K562 (cell line): ENCODE measurements at regions not wholly inside any gene's neighbourhood (a gene's known extent, or its start where the extent isn't known, plus 50 kb on each side); places are given as distances from the start of the nearest gene placed in this dataset.

Experiments
- ATAC-seq: fragments of 200-7000 bp; cut with Tn5 transposase; 3 replicates; pipeline ENCODE4 v1.9.1; 2020; ENCODE audit warnings: moderate library complexity
- BruUV-seq: library from RNA; stranded (reverse); fragments of 400-500 nt; replicated peaks from 2 replicates; lab custom pipeline; 2021; lab: Mats Ljungman, UMichigan
- CTCF ChIA-PET: fragments of 300-600 bp; formaldehyde crosslinking; extraction: SDS; loops from one replicate; lab custom pipeline; 2021; ENCODE audit warnings: low intra/inter-chr PET ratio; lab: Yijun Ruan, JAX
- POLR2A ChIA-PET: fragments of 300-600, 350-650 bp; sonication (Branson Sonifier 250); formaldehyde crosslinking; extraction: SDS; loops from one replicate; lab custom pipeline; 2021; ENCODE audit warnings: antibody characterized with exemption, inconsistent platforms; lab: Yijun Ruan, JAX
- DNase-seq, 4 experiments: peaks; one replicate each; pipeline versions ENCODE4 v3.0.0 to v3.0.0-alpha.2; 2011 to 2018; ENCODE audit warnings: low spot score in 3 of 4, mixed read lengths in 3 of 4; ENCODE audit errors: extremely low read depth in 1 of 4
- FAIRE-seq: peaks from 2 replicates; lab custom pipeline; 2011; peaks lifted over from hg19 to GRCh38; lab: Jason Lieb, UNC
- H2AFZ ChIP-seq: 2 replicates; pipeline ENCODE4 v1.6.0; 2011; ENCODE audit warnings: low read depth, low read length, control low read depth, inconsistent platforms
- H3K27ac ChIP-seq: fragments of 200-600 bp; 3 replicates; pipeline ENCODE4 v1.8.0; 2011; ENCODE audit warnings: low read depth, mild to moderate bottlenecking, control low read depth, inconsistent platforms, low read length, moderate library complexity, mixed read lengths; ENCODE audit errors: extremely low read depth
- H3K27me3 ChIP-seq, 2 experiments: fragments of 300-600 bp in 1 of 2; 2 replicates in 1 of 2; 3 replicates in 1 of 2; pipeline versions ENCODE4 v1.6.0 to v1.8.0; 2011; ENCODE audit warnings: inconsistent platforms in 2 of 2, low read length in 2 of 2, mild to moderate bottlenecking in 1 of 2, mixed read lengths in 1 of 2, moderate library complexity in 1 of 2; ENCODE audit not compliant: control insufficient read depth in 2 of 2, insufficient read depth in 2 of 2
- H3K36me3 ChIP-seq: fragments of 300-600 bp; 3 replicates; pipeline ENCODE4 v1.8.0; 2011; ENCODE audit warnings: mild to moderate bottlenecking, low read length, inconsistent platforms; ENCODE audit not compliant: control insufficient read depth, insufficient read depth
- H3K4me1 ChIP-seq, 2 experiments: fragments of 200-600 bp in 1 of 2; replicated peaks in 1 of 2; 2 replicates in 1 of 2; 3 replicates in 1 of 2; pipeline versions ENCODE4 v1.5.1 to v1.8.0; 2011; ENCODE audit warnings: inconsistent platforms in 2 of 2, low read length in 2 of 2, mild to moderate bottlenecking in 1 of 2, mixed read lengths in 1 of 2, moderate library complexity in 1 of 2; ENCODE audit not compliant: control insufficient read depth in 2 of 2, insufficient read depth in 2 of 2
- H3K4me2 ChIP-seq: 2 replicates; pipeline ENCODE4 v1.6.1; 2011; ENCODE audit warnings: low read length, control low read depth, inconsistent platforms, mixed read lengths; ENCODE audit not compliant: insufficient read depth
- H3K4me3 ChIP-seq: fragments of 200-600 bp; sonication (generic), shearing (Covaris generic); 2 replicates; pipeline ENCODE4 v1.5.1; 2016; ENCODE audit warnings: control low read depth, inconsistent platforms
- H3K79me2 ChIP-seq: fragments of 200-600 bp; 3 replicates; pipeline ENCODE4 v1.8.0; 2011; ENCODE audit warnings: low read length, inconsistent platforms; ENCODE audit not compliant: control insufficient read depth, insufficient read depth
- H3K9ac ChIP-seq, 2 experiments: 2 replicates each; pipeline versions ENCODE4 v1.6.0 to v1.6.1; 2011; ENCODE audit warnings: low read depth in 2 of 2, low read length in 2 of 2, control low read depth in 1 of 2, inconsistent platforms in 1 of 2, mild to moderate bottlenecking in 1 of 2, mixed read lengths in 1 of 2; ENCODE audit not compliant: insufficient read depth in 1 of 2
- H3K9me1 ChIP-seq: one replicate; pipeline ENCODE4 v1.6.0; 2011; ENCODE audit warnings: inconsistent platforms, mild to moderate bottlenecking, low read length, moderate library complexity; ENCODE audit not compliant: control insufficient read depth, insufficient read depth
- H3K9me3 ChIP-seq: replicated peaks from 2 replicates; pipeline ENCODE4 v1.5.1; 2011; ENCODE audit warnings: low read depth, low read length, inconsistent platforms; ENCODE audit not compliant: control insufficient read depth, insufficient read depth
- H4K20me1 ChIP-seq: replicated peaks from 2 replicates; pipeline ENCODE4 v1.6.1; 2011; ENCODE audit warnings: low read length, inconsistent platforms, mixed read lengths; ENCODE audit not compliant: control insufficient read depth, insufficient read depth
- ATF7 ChIP-seq: fragments of 450-650 bp; IDR thresholded peaks from 2 replicates; pipeline ENCODE4 v1.7.1; 2014; ENCODE audit warnings: mild to moderate bottlenecking, moderate library complexity
- CBX1 ChIP-seq: sonication (generic); IDR thresholded peaks from 2 replicates; pipeline ENCODE4 v1.6.1; 2016; ENCODE audit warnings: antibody characterized with exemption, low read depth, mild to moderate bottlenecking
- CHCHD3 ChIP-seq: fragments of 250-450 bp; sonication (Bioruptor Pico); IDR thresholded peaks from 2 replicates; pipeline ENCODE4 v2.1.2; 2022; ENCODE audit warnings: mild to moderate bottlenecking
- ELF1 ChIP-seq: fragments of 200-800 bp; sonication (Bioruptor generic); IDR thresholded peaks from 2 replicates; pipeline ENCODE4 v1.6.1; 2016; ENCODE audit warnings: missing genetic modification characterization, missing compliant biosample characterization
- FOXA1 ChIP-seq: fragments of 450-650 bp; IDR thresholded peaks from 2 replicates; pipeline ENCODE4 v1.6.1; 2016; ENCODE audit warnings: mild to moderate bottlenecking, borderline replicate concordance
- GABPB1 ChIP-seq: sonication (generic); formaldehyde crosslinking; IDR thresholded peaks from 2 replicates; pipeline ENCODE4 v1.8.0; 2022; ENCODE audit warnings: mild to moderate bottlenecking, missing genetic modification reagents
- HMG20A ChIP-seq: fragments of 450-650 bp; formaldehyde crosslinking; conservative IDR thresholded peaks from 2 replicates; pipeline ENCODE4 v1.4.0; 2020; ENCODE audit warnings: mild to moderate bottlenecking, mixed read lengths
- KDM5B ChIP-seq: fragments of 200-600 bp; sonication (generic); IDR thresholded peaks from 2 replicates; pipeline ENCODE4 v1.6.1; 2012; ENCODE audit warnings: low read depth, mild to moderate bottlenecking, moderate library complexity, low read length, control low read depth, inconsistent platforms; ENCODE audit not compliant: insufficient replicate concordance
- POLR2A ChIP-seq: fragments of 450-650 bp; conservative IDR thresholded peaks from 2 replicates; pipeline ENCODE4 v1.6.1; 2016
- RBM39 ChIP-seq: fragments of 200-400 bp; formaldehyde crosslinking; optimal IDR thresholded peaks from 2 replicates; pipeline ENCODE3; 2018; ENCODE audit warnings: low read depth, low read length
- SMC3 ChIP-seq: conservative IDR thresholded peaks from 2 replicates; pipeline ENCODE4 v1.6.1; 2011; ENCODE audit warnings: low read depth, low read length, improper control_type of control experiment; ENCODE audit not compliant: insufficient read depth
- SRSF7 ChIP-seq: fragments of 200-400 bp; formaldehyde crosslinking; optimal IDR thresholded peaks from 2 replicates; pipeline ENCODE3; 2017; ENCODE audit warnings: mild to moderate bottlenecking, low read depth, low read length
- TCF7L2 ChIP-seq: fragments of 150-350 bp; IDR thresholded peaks from 2 replicates; pipeline ENCODE4 v1.6.1; 2016; ENCODE audit warnings: low read depth, mild to moderate bottlenecking, low read length, moderate library complexity
- TEAD4 ChIP-seq, 2 experiments: sonication (generic) in 1 of 2; formaldehyde crosslinking in 1 of 2; IDR thresholded peaks; 2 replicates each; pipeline versions ENCODE4 v1.6.1 to v1.8.0; 2012 to 2022; ENCODE audit warnings: borderline replicate concordance in 1 of 2, inconsistent platforms in 1 of 2, low read length in 1 of 2, mild to moderate bottlenecking in 1 of 2, missing genetic modification reagents in 1 of 2
- WGBS: fragments of 100-300 bp; shearing (Covaris generic); methylation state at CpG from one replicate; pipeline ENCODE4 v1.1.6; 2016; ENCODE audit warnings: low coverage, mixed read lengths; ENCODE audit not compliant: insufficient coverage; ENCODE audit errors: missing lambda C conversion rate; 5-methylcytosine and 5-hydroxymethylcytosine counted together
- in situ Hi-C: fragments of 300-500 bp; cut with MboI; formaldehyde crosslinking; loops from 4 replicates; pipeline ENCODE4 v1.15.0; 2018; ENCODE audit warnings: inconsistent platforms, mixed read lengths
- intact Hi-C: fragments of 100-400 bp; cut with micrococcal nuclease; formaldehyde crosslinking; loops from 2 replicates; pipeline ENCODE4 v1.14.2; 2022
- TF ChIP-seq, protein P1 (sequence below): sonication (generic); formaldehyde crosslinking; IDR thresholded peaks from 2 replicates; pipeline ENCODE4 v1.8.1; 2022; ENCODE audit warnings: missing genetic modification reagents
- TF ChIP-seq, protein P2 (sequence below): fragments of 200-800 bp; sonication (Bioruptor generic); IDR thresholded peaks from 2 replicates; pipeline ENCODE4 v1.6.1; 2016; ENCODE audit warnings: missing genetic modification characterization, missing compliant biosample characterization

DNA sequence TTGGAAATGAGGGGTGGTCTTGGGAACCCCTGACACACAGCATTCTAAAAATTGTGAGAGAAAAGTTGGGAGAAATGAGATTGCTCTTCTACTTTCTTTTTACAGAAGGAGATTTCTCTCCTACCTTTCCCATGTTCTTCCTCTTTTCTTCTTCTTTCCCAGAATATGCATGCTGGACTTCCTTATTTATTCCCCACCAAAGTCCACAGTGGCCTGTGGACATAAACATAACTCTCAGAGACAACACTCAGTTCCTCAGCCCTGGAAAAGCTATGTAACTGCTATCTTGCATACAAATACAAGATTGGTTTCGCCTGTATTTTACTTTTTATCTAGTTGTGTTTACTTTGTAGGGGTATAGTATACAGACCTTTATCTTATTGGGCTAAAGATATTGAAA, 54.6 kb upstream of the C1GALT1 start:
- ATAC-seq, result no peak
- intact Hi-C loops, result no loop called here
- BruUV-seq, result no TSS peak

DNA sequence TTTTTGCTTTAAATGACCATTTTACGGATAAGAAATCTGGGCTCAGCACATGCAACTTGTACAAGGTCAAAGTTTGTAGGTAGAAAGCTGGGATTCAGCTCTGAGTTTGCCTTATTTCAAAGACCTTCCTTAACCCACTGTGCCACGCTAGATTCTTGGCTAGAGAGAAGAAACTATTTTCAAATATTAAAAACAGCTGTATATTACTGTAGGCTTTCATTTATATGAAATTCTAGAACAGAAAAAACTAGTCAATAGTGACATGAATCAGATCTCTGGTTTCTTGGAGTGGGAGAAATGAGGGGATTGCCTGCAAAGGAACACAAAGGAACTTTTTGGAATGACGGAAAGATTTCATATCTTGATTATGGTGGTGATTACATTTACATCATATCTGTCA, 53.0 kb upstream of the C1GALT1 start:
- ATAC-seq (no peak), FAIRE-seq (no peak), DNase-seq (no peak)
- BruUV-seq, result no TSS peak
- 36% methylated on average over 3 of the region's 3 CpGs for WGBS
- Histone ChIP-seq H3K4me1 (no peaks in the 10 kb centered on the region), H3K4me2 (no peak overlapping the region), H3K79me2 (no peaks in the 10 kb centered on the region), H3K9ac (no peak overlapping the region), H3K36me3 (no peaks in the 10 kb centered on the region), H3K27me3 (no peaks in the 10 kb centered on the region), H3K9me3 (0 out of 2 replicates have a peak, but pooled peaks cover 2% of the 10 kb centered on the region), H4K20me1 (no peaks in the 10 kb centered on the region), H3K27ac (no peak overlapping the region), H3K4me3 (no peak overlapping the region), H3K9me1 (no peaks in the 10 kb centered on the region), H2AFZ (no peak overlapping the region)
- in situ Hi-C loops (no loop called here), intact Hi-C loops (no loop called here)
- CTCF ChIA-PET, result no interaction called here
- POLR2A ChIA-PET, result interaction anchor here (0.9 kb wide), 1 partner anchor 12 kb away, joined by 3 read pairs; no protein-coding TSS in a partner anchor
- no peak for TF ChIP-seq SRSF7
- TF ChIP-seq KDM5B, result no peak
- TF ChIP-seq, protein P1, sequence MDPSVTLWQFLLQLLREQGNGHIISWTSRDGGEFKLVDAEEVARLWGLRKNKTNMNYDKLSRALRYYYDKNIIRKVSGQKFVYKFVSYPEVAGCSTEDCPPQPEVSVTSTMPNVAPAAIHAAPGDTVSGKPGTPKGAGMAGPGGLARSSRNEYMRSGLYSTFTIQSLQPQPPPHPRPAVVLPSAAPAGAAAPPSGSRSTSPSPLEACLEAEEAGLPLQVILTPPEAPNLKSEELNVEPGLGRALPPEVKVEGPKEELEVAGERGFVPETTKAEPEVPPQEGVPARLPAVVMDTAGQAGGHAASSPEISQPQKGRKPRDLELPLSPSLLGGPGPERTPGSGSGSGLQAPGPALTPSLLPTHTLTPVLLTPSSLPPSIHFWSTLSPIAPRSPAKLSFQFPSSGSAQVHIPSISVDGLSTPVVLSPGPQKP, result no peak
- no peak for TF ChIP-seq SMC3
- no peak for TF ChIP-seq FOXA1
- no peak for TF ChIP-seq CHCHD3
- TF ChIP-seq, protein P2, sequence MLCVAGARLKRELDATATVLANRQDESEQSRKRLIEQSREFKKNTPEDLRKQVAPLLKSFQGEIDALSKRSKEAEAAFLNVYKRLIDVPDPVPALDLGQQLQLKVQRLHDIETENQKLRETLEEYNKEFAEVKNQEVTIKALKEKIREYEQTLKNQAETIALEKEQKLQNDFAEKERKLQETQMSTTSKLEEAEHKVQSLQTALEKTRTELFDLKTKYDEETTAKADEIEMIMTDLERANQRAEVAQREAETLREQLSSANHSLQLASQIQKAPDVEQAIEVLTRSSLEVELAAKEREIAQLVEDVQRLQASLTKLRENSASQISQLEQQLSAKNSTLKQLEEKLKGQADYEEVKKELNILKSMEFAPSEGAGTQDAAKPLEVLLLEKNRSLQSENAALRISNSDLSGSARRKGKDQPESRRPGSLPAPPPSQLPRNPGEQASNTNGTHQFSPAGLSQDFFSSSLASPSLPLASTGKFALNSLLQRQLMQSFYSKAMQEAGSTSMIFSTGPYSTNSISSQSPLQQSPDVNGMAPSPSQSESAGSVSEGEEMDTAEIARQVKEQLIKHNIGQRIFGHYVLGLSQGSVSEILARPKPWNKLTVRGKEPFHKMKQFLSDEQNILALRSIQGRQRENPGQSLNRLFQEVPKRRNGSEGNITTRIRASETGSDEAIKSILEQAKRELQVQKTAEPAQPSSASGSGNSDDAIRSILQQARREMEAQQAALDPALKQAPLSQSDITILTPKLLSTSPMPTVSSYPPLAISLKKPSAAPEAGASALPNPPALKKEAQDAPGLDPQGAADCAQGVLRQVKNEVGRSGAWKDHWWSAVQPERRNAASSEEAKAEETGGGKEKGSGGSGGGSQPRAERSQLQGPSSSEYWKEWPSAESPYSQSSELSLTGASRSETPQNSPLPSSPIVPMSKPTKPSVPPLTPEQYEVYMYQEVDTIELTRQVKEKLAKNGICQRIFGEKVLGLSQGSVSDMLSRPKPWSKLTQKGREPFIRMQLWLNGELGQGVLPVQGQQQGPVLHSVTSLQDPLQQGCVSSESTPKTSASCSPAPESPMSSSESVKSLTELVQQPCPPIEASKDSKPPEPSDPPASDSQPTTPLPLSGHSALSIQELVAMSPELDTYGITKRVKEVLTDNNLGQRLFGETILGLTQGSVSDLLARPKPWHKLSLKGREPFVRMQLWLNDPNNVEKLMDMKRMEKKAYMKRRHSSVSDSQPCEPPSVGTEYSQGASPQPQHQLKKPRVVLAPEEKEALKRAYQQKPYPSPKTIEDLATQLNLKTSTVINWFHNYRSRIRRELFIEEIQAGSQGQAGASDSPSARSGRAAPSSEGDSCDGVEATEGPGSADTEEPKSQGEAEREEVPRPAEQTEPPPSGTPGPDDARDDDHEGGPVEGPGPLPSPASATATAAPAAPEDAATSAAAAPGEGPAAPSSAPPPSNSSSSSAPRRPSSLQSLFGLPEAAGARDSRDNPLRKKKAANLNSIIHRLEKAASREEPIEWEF (CRISPR knock-in tag), result no peak
- no peak for TF ChIP-seq HMG20A
- no peak for TF ChIP-seq POLR2A

More for the DNA sequence above, 54.6 kb upstream of the C1GALT1 start:
- Histone ChIP-seq H3K36me3 (no peaks in the 10 kb centered on the region), H3K79me2 (no peaks in the 10 kb centered on the region), H3K4me1 (no peaks in the 10 kb centered on the region)
- in situ Hi-C loops, result no loop called here
- no peak for FAIRE-seq
- TF ChIP-seq ATF7 (no peak), TEAD4 (IDR thresholded peaks at IDR 0.05; ENCODE audit: low read length) (no peak), TEAD4 (CRISPR knock-in tag; IDR thresholded peaks at IDR 0.05; ENCODE audit: borderline replicate concordance) (no peak), RBM39 (no peak), GABPB1 (no peak), CBX1 (no peak), TCF7L2 (no peak), ELF1 (no peak)
- TF ChIP-seq, all 486 proteins: peak for 0
- WGBS, result 38% methylated on average over 1 of the region's 1 CpG
- Histone ChIP-seq H2AFZ (no peak overlapping the region), H3K9me1 (no peaks in the 10 kb centered on the region), H3K27ac (no peak overlapping the region), H3K4me2 (no peak overlapping the region), H3K27me3 (no peaks in the 10 kb centered on the region), H3K4me3 (no peak overlapping the region), H4K20me1 (no peaks in the 10 kb centered on the region), H3K9ac (no peak overlapping the region), H3K9me3 (no peaks in the 10 kb centered on the region)
- CTCF ChIA-PET, result no interaction called here
- no peak for DNase-seq
- POLR2A ChIA-PET, result no interaction called here
